IMR-90 (cell line): ENCODE measurements at regions not wholly inside any gene's neighbourhood (a gene's known extent, or its start where the extent isn't known, plus 50 kb on each side); places are given as distances from the start of the nearest gene placed in this dataset.

Source experiments
- ATAC-seq: fragments of 200-7000 bp; cut with Tn5 transposase; 2 replicates; pipeline ENCODE4 v1.9.1; 2020; ENCODE audit warnings: low read depth, mild to moderate bottlenecking, moderate library complexity
- BruUV-seq: library from RNA; stranded (reverse); fragments of 400-500 nt; replicated peaks from 2 replicates; lab custom pipeline; 2021; lab: Mats Ljungman, UMichigan
- CTCF ChIA-PET: fragments of 300-600 bp; formaldehyde crosslinking; extraction: SDS; loops from one replicate; lab custom pipeline; 2021; ENCODE audit warnings: antibody characterized with exemption; lab: Yijun Ruan, JAX
- POLR2A ChIA-PET: fragments of 300-600 bp; sonication (Branson Sonifier 250); formaldehyde crosslinking; loops from one replicate; lab custom pipeline; 2022; ENCODE audit warnings: antibody characterized with exemption; ENCODE audit not compliant: unreplicated experiment; lab: Charles Lee
- DNase-seq: peaks from one replicate; pipeline ENCODE4 v3.0.0; 2013
- H2AFZ ChIP-seq: replicated peaks from 2 replicates; pipeline ENCODE3; 2013; ENCODE audit warnings: low read length, mild to moderate bottlenecking; ENCODE audit not compliant: poor library complexity
- H2AK5ac ChIP-seq: 2 replicates; pipeline ENCODE4 v1.6.1; 2013; ENCODE audit warnings: low read depth, low read length, inconsistent platforms
- H2AK9ac ChIP-seq: replicated peaks from 2 replicates; pipeline ENCODE3; 2013; ENCODE audit warnings: mild to moderate bottlenecking, low read depth, low read length, moderate library complexity; ENCODE audit not compliant: poor library complexity
- H2BK120ac ChIP-seq: 2 replicates; pipeline ENCODE4 v1.6.1; 2013; ENCODE audit warnings: low read depth, low read length, inconsistent platforms
- H2BK15ac ChIP-seq: 3 replicates; pipeline ENCODE4 v1.6.1; 2013; ENCODE audit warnings: low read depth, low read length, inconsistent platforms
- H2BK20ac ChIP-seq: 2 replicates; pipeline ENCODE4 v1.6.1; 2013; ENCODE audit warnings: low read depth, mild to moderate bottlenecking, inconsistent platforms, low read length, moderate library complexity
- H2BK5ac ChIP-seq: 2 replicates; pipeline ENCODE4 v1.6.1; 2013; ENCODE audit warnings: mild to moderate bottlenecking, low read depth, low read length, inconsistent platforms; ENCODE audit not compliant: poor library complexity, severe bottlenecking
- H3K14ac ChIP-seq: replicated peaks from 2 replicates; pipeline ENCODE4 v1.6.1; 2013; ENCODE audit warnings: low read depth, low read length, inconsistent platforms
- H3K18ac ChIP-seq: 2 replicates; pipeline ENCODE4 v1.6.1; 2013; ENCODE audit warnings: low read depth, low read length, control low read depth
- H3K23ac ChIP-seq: 2 replicates; pipeline ENCODE4 v1.6.1; 2013; ENCODE audit warnings: low read depth, low read length, inconsistent platforms
- H3K27ac ChIP-seq: 2 replicates; pipeline ENCODE4 v1.5.1; 2013; ENCODE audit warnings: mild to moderate bottlenecking, control low read depth, low read length; ENCODE audit not compliant: insufficient read depth
- H3K27me3 ChIP-seq: 2 replicates; pipeline ENCODE4 v1.6.1; 2013; ENCODE audit warnings: low read length; ENCODE audit not compliant: control insufficient read depth, insufficient read depth
- H3K36me3 ChIP-seq: 2 replicates; pipeline ENCODE4 v1.6.1; 2013; ENCODE audit warnings: low read length, mixed read lengths; ENCODE audit not compliant: control insufficient read depth, insufficient read depth
- H3K4ac ChIP-seq: 2 replicates; pipeline ENCODE4 v1.6.1; 2013; ENCODE audit warnings: low read depth, low read length, inconsistent platforms
- H3K4me1 ChIP-seq: 2 replicates; pipeline ENCODE4 v1.6.1; 2013; ENCODE audit warnings: low read length, mixed read lengths; ENCODE audit not compliant: control insufficient read depth, insufficient read depth
- H3K4me2 ChIP-seq: 2 replicates; pipeline ENCODE4 v1.6.1; 2013; ENCODE audit warnings: low read depth, mild to moderate bottlenecking, control low read depth, low read length, moderate library complexity
- H3K4me3 ChIP-seq: 2 replicates; pipeline ENCODE4 v1.5.1; 2013; ENCODE audit warnings: low read depth, mild to moderate bottlenecking, control low read depth, low read length, moderate library complexity; ENCODE audit not compliant: insufficient read depth
- H3K56ac ChIP-seq: 2 replicates; pipeline ENCODE4 v1.6.1; 2013; ENCODE audit warnings: low read length, inconsistent platforms; ENCODE audit not compliant: insufficient read depth; ENCODE audit errors: extremely low read depth
- H3K79me1 ChIP-seq, 2 experiments: 2 replicates each; pipeline ENCODE4 v1.6.1; 2013; ENCODE audit warnings: low read length in 2 of 2, inconsistent platforms in 1 of 2, low read depth in 1 of 2
- H3K9ac ChIP-seq: 2 replicates; pipeline ENCODE4 v1.6.1; 2013; ENCODE audit warnings: low read depth, low read length, control low read depth
- H3K9me1 ChIP-seq: 2 replicates; pipeline ENCODE4 v1.6.1; 2013; ENCODE audit warnings: low read length, inconsistent platforms; ENCODE audit not compliant: insufficient read depth
- H3K9me3 ChIP-seq: 2 replicates; pipeline ENCODE4 v1.6.1; 2013; ENCODE audit warnings: low read length; ENCODE audit not compliant: control insufficient read depth, insufficient read depth
- H4K20me1 ChIP-seq: 2 replicates; pipeline ENCODE4 v1.6.1; 2013; ENCODE audit warnings: low read length, inconsistent platforms; ENCODE audit not compliant: insufficient read depth
- H4K5ac ChIP-seq: 2 replicates; pipeline ENCODE4 v1.6.1; 2013; ENCODE audit warnings: mild to moderate bottlenecking, low read depth, low read length, control low read depth
- H4K8ac ChIP-seq, 2 experiments: 2 replicates each; pipeline ENCODE4 v1.6.1; 2013; ENCODE audit warnings: low read depth in 2 of 2, low read length in 2 of 2, control low read depth in 1 of 2, inconsistent platforms in 1 of 2
- H4K91ac ChIP-seq: 2 replicates; pipeline ENCODE4 v1.6.1; 2013; ENCODE audit warnings: low read depth, low read length, inconsistent platforms; ENCODE audit not compliant: insufficient read depth
- BHLHE40 ChIP-seq: fragments of 150-350 bp; IDR thresholded peaks from 2 replicates; pipeline ENCODE4 v1.6.1; 2016; ENCODE audit warnings: mild to moderate bottlenecking, low read depth, low read length
- CEBPB ChIP-seq: IDR thresholded peaks from 2 replicates; pipeline ENCODE4 v1.6.1; 2012; ENCODE audit warnings: low read depth, low read length, improper control_type of control experiment
- CHD1 ChIP-seq: IDR thresholded peaks from 2 replicates; pipeline ENCODE4 v1.6.1; 2012; ENCODE audit warnings: low read depth, low read length, improper control_type of control experiment
- CTCF ChIP-seq: conservative IDR thresholded peaks from 2 replicates; pipeline ENCODE4 v1.5.1; 2012; ENCODE audit warnings: mild to moderate bottlenecking, low read depth, low read length, improper control_type of control experiment
- FOS ChIP-seq: fragments of 150-350 bp; IDR thresholded peaks from 2 replicates; pipeline ENCODE4 v1.6.1; 2016; ENCODE audit warnings: low read depth, low read length
- MAFK ChIP-seq: IDR thresholded peaks from 2 replicates; pipeline ENCODE4 v1.6.1; 2012; ENCODE audit warnings: low read depth, low read length, improper control_type of control experiment
- MAZ ChIP-seq: IDR thresholded peaks from 2 replicates; pipeline ENCODE4 v1.6.1; 2012; ENCODE audit warnings: low read depth, mild to moderate bottlenecking, low read length, improper control_type of control experiment, moderate library complexity, borderline replicate concordance
- NFE2L2 ChIP-seq: fragments of 150-350 bp; IDR thresholded peaks from 2 replicates; pipeline ENCODE4 v1.6.1; 2016; ENCODE audit warnings: low read depth, mild to moderate bottlenecking, low read length
- POLR2A ChIP-seq: IDR thresholded peaks from 2 replicates; pipeline ENCODE4 v1.6.1; 2012; ENCODE audit warnings: mild to moderate bottlenecking, low read depth, low read length
- RAD21 ChIP-seq: IDR thresholded peaks from 2 replicates; pipeline ENCODE4 v1.6.1; 2012; ENCODE audit warnings: low read length, improper control_type of control experiment
- RCOR1 ChIP-seq: IDR thresholded peaks from 2 replicates; pipeline ENCODE4 v1.6.1; 2012; ENCODE audit warnings: mild to moderate bottlenecking, low read length, improper control_type of control experiment; ENCODE audit not compliant: insufficient replicate concordance
- RFX5 ChIP-seq: IDR thresholded peaks from 2 replicates; pipeline ENCODE4 v1.8.0; 2012; ENCODE audit warnings: low read depth, mild to moderate bottlenecking, low read length, moderate library complexity
- SMC3 ChIP-seq: fragments of 150-350 bp; IDR thresholded peaks from 2 replicates; pipeline ENCODE4 v1.6.1; 2016; ENCODE audit warnings: low read depth, mild to moderate bottlenecking, antibody characterized with exemption, low read length, moderate library complexity
- USF2 ChIP-seq: fragments of 150-350 bp; IDR thresholded peaks from 2 replicates; pipeline ENCODE4 v1.6.1; 2017; ENCODE audit warnings: mild to moderate bottlenecking, antibody characterized with exemption, low read length, low read depth
- WGBS, 2 experiments: methylation state at CpG; one replicate each; pipeline versions ENCODE4 v1.1.5 to v1.1.7; 2013; ENCODE audit warnings: missing lambda C conversion rate in 2 of 2; ENCODE audit not compliant: insufficient read length in 1 of 2; ENCODE audit errors: extremely low coverage in 2 of 2; 5-methylcytosine and 5-hydroxymethylcytosine counted together
- dilution Hi-C: fragments of 300-500 bp; cut with HindIII; formaldehyde crosslinking; loops from one replicate; pipeline ENCODE4 v1.14.3; 2018; ENCODE audit warnings: low sequenced_read_pairs; ENCODE audit not compliant: unreplicated experiment
- in situ Hi-C: fragments of 300-500 bp; cut with MboI; formaldehyde crosslinking; loops from 3 replicates; pipeline ENCODE4 v1.14.3; 2019; ENCODE audit warnings: low sequenced_read_pairs, inconsistent platforms, mixed read lengths
- intact Hi-C: fragments of 100-400 bp; cut with micrococcal nuclease; formaldehyde crosslinking; loops from 2 replicates; pipeline ENCODE4 v1.10.0; 2022
- TF ChIP-seq, protein P1 (sequence below): fragments of 150-350 bp; IDR thresholded peaks from 2 replicates; pipeline ENCODE4 v1.6.1; 2016; ENCODE audit warnings: low read depth, mild to moderate bottlenecking, low read length, moderate library complexity, borderline replicate concordance

DNA sequence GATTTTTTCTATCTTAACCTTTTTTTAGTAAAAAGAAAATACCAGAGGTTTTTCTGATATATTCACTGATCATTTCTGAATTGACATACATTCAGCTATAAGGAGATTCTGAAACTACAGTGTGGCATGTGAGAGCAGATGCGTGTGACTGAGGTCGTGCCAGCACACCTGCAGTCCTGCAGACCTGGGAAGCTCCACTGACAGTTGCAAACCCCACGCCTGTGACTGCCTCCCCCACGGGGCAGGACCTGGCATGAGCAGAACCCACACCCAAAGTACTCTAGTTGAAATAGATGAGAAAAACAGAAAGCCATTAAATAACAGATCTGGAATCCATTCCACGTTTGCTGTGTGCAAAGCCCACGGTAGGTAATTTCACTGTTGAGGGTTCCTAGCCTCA, 80.7 kb downstream of the TEX29 start:
- 72% methylated on average over 2 of the region's 6 CpGs; no CpG with 5 or more reads in 1 of the 2 experiments for WGBS, 2 experiments
- in situ Hi-C loops, result no loop called here
- H3K4me1 ChIP-seq, result no peaks in the 10 kb centered on the region
- no peak overlapping the region for H3K18ac ChIP-seq
- H3K27ac ChIP-seq, result no peak overlapping the region
- H2AFZ ChIP-seq, result no peak overlapping the region
- H2AK5ac ChIP-seq, result no peak overlapping the region
- no peak overlapping the region for H3K4ac ChIP-seq
- no peak overlapping the region for H4K91ac ChIP-seq
- H4K8ac ChIP-seq, result no peak overlapping the region
- H3K27me3 ChIP-seq, result no peaks in the 10 kb centered on the region; the same call in 1 of the 2 replicates
- no peaks in the 10 kb centered on the region for H3K36me3 ChIP-seq
- H3K14ac ChIP-seq, result no peak overlapping the region
- H2AK9ac ChIP-seq, result no peak overlapping the region
- no peaks in the 10 kb centered on the region for H4K20me1 ChIP-seq
- H3K9ac ChIP-seq, result no peak overlapping the region
- no peak for ATAC-seq
- no peak overlapping the region for H2BK120ac ChIP-seq
- intact Hi-C loops, result no loop called here
- H3K23ac ChIP-seq, result no peak overlapping the region
- no peak overlapping the region for H4K5ac ChIP-seq
- CTCF ChIA-PET, result no interaction called here
- H3K4me2 ChIP-seq, result no peak overlapping the region
- H2BK15ac ChIP-seq, result no peak overlapping the region
- no peak overlapping the region for H3K56ac ChIP-seq
- no peak overlapping the region for H3K4me3 ChIP-seq
- dilution Hi-C loops, result no loop called here
- TF ChIP-seq NFE2L2 (no peak), CEBPB (no peak), BHLHE40 (no peak), RCOR1 (no peak), CHD1 (no peak), POLR2A (no peak), USF2 (no peak), MAFK (no peak), CTCF (no peak), FOS (no peak), SMC3 (no peak), MAZ (no peak), RAD21 (no peak), RFX5 (no peak)
- TF ChIP-seq, protein P1, sequence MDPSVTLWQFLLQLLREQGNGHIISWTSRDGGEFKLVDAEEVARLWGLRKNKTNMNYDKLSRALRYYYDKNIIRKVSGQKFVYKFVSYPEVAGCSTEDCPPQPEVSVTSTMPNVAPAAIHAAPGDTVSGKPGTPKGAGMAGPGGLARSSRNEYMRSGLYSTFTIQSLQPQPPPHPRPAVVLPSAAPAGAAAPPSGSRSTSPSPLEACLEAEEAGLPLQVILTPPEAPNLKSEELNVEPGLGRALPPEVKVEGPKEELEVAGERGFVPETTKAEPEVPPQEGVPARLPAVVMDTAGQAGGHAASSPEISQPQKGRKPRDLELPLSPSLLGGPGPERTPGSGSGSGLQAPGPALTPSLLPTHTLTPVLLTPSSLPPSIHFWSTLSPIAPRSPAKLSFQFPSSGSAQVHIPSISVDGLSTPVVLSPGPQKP, result no peak
- no peaks in the 10 kb centered on the region for H3K79me1 ChIP-seq
- H2BK5ac ChIP-seq, result no peak overlapping the region
- POLR2A ChIA-PET, result no interaction called here
- no TSS peak for BruUV-seq
- no peak for DNase-seq
- no peak overlapping the region for H2BK20ac ChIP-seq
- H3K9me1 ChIP-seq, result no peaks in the 10 kb centered on the region
- H3K9me3 ChIP-seq, result 0 out of 2 replicates have a peak, but pooled peaks cover 2% of the 10 kb centered on the region
